ENCODE measurements at regions not wholly inside any gene's neighbourhood (a gene's known extent, or its start where the extent isn't known, plus 50 kb on each side); places are given as distances from the start of the nearest gene placed in this dataset.

DNA sequence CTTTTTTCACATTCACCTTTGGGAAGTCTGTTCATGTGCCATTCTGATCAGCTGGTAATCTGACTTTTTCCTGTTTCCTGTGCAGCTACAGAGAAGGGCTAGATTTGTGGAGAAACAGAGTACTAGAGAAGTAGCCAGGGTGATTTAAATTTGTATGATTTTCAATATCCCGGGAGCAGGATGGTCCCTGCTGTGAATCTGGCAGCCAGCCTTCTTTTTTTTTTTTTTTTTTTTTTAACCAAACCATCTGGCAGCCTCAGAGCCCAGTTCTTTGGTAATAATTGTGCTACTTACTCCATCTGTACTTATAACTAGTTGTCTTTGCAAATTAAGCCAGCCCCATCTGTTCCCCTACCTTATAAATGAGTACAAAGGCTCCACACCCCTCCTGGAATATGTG, 248.6 kb upstream of the DEPDC1 start:
- TF ChIP-seq EZH2 (IDR thresholded peaks at IDR 0.05; ENCODE audit: insufficient read depth, poor library complexity, severe bottlenecking) (no peak), EZH2phosphoT487 (IDR thresholded peaks at IDR 0.05; ENCODE audit: insufficient read depth, low read depth) (no peak)

Data from GM23248 (cell line).